ENCODE measurements at regions not wholly inside any gene's neighbourhood (a gene's known extent, or its start where the extent isn't known, plus 50 kb on each side); places are given as distances from the start of the nearest gene placed in this dataset.

DNA sequence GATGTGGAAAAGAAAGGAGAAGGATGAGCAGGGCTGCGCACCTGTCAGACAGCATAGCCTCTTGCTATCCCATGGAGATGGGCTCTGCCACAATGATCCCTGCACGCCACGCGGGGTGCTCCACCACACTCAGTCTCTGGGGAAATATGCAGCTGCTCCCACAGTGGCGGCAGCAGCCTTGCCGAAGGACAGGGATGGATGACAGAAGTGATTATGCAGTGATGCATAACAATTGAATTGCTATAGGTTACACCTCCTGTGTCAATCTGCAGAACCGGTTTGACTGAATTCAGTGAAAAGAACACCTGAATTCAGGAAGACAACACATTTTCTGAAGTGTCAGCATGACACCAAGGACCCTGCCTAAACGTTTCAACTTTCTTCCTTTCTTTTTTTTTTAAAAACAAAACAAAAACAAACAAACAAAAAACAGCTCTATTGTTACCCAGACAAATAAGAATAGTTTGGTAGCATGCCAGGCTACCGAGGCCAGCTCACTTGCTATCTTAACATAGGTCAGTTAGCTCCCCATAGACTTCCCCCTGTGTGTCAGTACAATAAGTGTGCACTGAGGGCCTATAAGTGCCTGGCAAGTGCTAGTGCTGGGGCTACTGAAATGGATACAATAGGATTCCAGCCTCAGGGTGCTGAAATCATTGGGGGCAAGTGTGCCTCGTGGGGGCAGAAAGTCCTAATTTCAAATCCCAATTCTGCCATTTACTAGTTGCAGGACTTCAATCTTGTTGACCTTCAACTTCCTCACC, 127.6 kb upstream of the LMO4 start:
- Mint-ChIP-seq H3K27me3 (ENCODE audit: low read depth) (peaks cover 32% of the 10 kb centered on the region), H3K36me3 (ENCODE audit: low read depth) (no peaks in the 10 kb centered on the region), H3K4me3 (ENCODE audit: low read depth) (no peak overlapping the region), H3K27ac (no peak overlapping the region), H3K9me3 (no peaks in the 10 kb centered on the region), H3K4me1 (ENCODE audit: low read depth) (peaks cover 28% of the 10 kb centered on the region)
- intact Hi-C loops (cut with micrococcal nuclease): no loop called here
- no peak for DNase-seq (ENCODE audit: low spot score)

DNA sequence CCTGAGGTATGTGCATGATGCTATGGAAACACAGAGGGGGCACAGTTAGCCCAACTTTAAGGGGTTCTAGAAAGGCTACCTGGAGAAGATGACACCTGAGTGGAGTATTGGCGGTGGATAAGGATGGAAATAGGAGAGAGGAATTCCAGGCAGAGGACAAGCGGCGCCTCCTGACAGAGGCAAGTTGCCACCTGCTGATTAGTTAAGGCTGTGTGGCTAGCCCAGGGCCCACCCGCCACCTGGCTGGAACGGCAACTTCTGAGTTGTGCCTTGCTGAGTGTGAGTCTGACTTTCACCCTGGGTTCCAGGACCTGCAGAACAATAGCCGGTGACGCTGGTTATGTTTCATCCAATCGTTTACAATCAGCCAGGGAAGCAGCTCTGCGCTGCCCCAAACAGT, 126.9 kb upstream of the LMO4 start:
- intact Hi-C loops (cut with micrococcal nuclease): loop anchor here (2.0 kb wide), 1 partner anchor 51 kb away; no protein-coding TSS in a partner anchor
- Mint-ChIP-seq H3K27ac (no peak overlapping the region), H3K9me3 (no peaks in the 10 kb centered on the region), H3K4me1 (ENCODE audit: low read depth) (peaks cover 28% of the 10 kb centered on the region), H3K27me3 (ENCODE audit: low read depth) (peaks cover 35% of the 10 kb centered on the region), H3K4me3 (ENCODE audit: low read depth) (no peak overlapping the region), H3K36me3 (ENCODE audit: low read depth) (no peaks in the 10 kb centered on the region)
- DNase-seq (ENCODE audit: low spot score): no peak

DNA sequence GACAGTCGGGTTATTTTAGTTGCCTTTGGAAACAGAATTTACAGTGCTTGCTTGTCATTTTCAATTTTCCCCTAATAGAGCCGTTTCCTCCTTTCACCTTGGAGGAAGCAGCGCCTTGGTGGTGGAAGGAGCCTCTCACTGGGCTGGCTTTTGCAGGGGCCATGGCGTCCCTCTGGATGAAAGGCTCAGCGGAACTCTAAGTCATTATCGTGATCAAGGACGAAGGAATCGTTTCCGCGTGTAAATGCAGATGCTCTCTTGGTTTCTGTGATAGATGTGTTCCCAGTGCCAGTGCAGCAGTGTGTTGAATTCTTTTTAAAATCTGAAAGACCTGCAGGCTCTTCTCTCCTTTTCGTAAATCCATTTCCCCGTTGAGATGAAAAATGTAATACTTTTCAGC, 126.2 kb upstream of the LMO4 start:
- H3K9me3 Mint-ChIP-seq: no peaks in the 10 kb centered on the region
- H3K4me3 Mint-ChIP-seq (ENCODE audit: low read depth): peak overlapping the region; percentile 18
- H3K4me1 Mint-ChIP-seq (ENCODE audit: low read depth): peaks cover 26% of the 10 kb centered on the region
- intact Hi-C loops (cut with micrococcal nuclease): loop anchor here (2.0 kb wide), 1 partner anchor 52 kb away; no protein-coding TSS in a partner anchor
- no peak for DNase-seq (ENCODE audit: low spot score)
- no peaks in the 10 kb centered on the region for H3K36me3 Mint-ChIP-seq (ENCODE audit: low read depth)
- H3K27me3 Mint-ChIP-seq (ENCODE audit: low read depth): peaks cover 38% of the 10 kb centered on the region
- H3K27ac Mint-ChIP-seq: no peak overlapping the region

DNA sequence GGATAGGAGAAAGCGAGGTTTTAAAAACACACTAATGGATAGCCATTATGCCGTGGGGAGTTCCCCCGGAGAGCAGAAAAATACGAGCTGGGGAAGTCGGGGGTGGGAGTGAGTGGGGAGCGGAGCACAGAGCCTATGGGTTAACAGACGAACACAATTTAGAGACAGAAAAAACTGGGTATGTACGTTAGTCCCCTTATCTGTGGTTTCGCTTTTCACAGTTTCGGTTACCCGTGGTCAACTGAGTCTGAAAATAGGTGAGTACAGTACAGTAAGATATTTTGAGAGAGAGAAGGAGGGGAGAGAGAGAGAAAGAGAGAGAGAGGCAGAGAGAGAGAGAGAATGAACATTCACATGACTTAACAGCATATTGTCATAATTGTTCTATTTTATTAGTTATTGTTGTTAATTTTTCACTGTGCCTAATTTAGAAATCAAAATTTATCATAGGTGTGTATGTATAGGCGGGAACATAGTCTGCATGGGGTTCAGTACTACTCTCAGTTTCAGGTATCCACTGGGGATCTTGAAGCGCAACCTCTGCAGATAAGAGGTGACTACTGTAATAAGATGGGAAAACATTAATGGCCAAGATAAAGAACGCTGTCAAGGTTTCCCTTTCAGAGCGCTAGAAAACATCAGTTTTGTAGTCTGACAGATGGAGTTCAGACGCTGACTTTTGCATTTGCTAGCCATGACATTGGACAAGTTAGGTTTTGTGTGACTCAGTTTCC, 125.6 kb upstream of the LMO4 start:
- no peaks in the 10 kb centered on the region for H3K36me3 Mint-ChIP-seq (ENCODE audit: low read depth)
- no peak overlapping the region for H3K27ac Mint-ChIP-seq
- no peak for DNase-seq (ENCODE audit: low spot score)
- peaks cover 24% of the 10 kb centered on the region for H3K4me1 Mint-ChIP-seq (ENCODE audit: low read depth)
- peaks cover 37% of the 10 kb centered on the region for H3K27me3 Mint-ChIP-seq (ENCODE audit: low read depth)
- H3K4me3 Mint-ChIP-seq (ENCODE audit: low read depth): peak overlapping the region; percentile 18
- H3K9me3 Mint-ChIP-seq: no peaks in the 10 kb centered on the region
- intact Hi-C loops (cut with micrococcal nuclease): loop anchor here (2.0 kb wide), 1 partner anchor 52 kb away; no protein-coding TSS in a partner anchor

DNA sequence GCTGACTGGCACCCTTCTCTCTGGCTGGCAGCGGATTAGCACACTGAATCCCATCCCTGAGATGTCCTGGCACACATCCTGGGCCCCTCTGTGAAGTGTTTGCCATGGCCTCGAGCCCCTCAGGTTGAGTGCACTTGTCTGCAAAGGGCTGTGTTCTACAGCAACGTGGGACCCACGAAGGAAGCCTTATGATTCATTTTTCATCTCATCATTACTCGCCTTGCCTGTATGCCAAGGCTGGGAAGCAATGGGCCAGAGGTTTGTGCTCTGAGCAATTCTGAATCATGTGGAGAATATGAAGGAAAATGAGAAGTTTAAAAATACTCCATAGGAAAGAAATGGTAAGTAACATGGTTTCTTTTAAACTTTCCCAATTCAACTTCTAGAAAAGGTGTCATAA, 124.8 kb upstream of the LMO4 start:
- no peaks in the 10 kb centered on the region for H3K36me3 Mint-ChIP-seq (ENCODE audit: low read depth)
- peaks cover 37% of the 10 kb centered on the region for H3K27me3 Mint-ChIP-seq (ENCODE audit: low read depth)

DNA sequence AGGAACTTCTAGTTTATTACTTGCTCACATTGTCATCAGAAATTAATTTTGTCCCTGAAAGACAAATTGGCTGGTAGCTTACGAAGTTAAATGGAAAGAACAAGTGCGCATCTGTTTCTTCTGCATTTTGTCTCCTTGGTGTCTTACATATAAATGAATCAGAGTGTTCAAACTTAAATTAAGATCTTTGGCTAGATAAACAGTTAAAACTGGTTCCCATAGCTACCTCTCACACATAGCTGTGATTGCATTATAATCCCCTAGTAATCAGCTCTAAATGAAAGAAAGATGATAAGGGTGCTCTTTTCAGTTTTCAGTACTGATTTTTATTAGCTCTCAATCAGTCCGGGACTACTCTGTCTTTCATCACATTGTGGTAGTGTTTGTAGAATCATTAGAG, 124.2 kb upstream of the LMO4 start:
- no peak overlapping the region for H3K4me3 Mint-ChIP-seq (ENCODE audit: low read depth)
- intact Hi-C loops (cut with micrococcal nuclease): no loop called here
- H3K36me3 Mint-ChIP-seq (ENCODE audit: low read depth): no peaks in the 10 kb centered on the region
- no peak overlapping the region for H3K27ac Mint-ChIP-seq
- no peak for DNase-seq (ENCODE audit: low spot score)
- peaks cover 34% of the 10 kb centered on the region for H3K27me3 Mint-ChIP-seq (ENCODE audit: low read depth)
- H3K4me1 Mint-ChIP-seq (ENCODE audit: low read depth): peaks cover 24% of the 10 kb centered on the region
- no peaks in the 10 kb centered on the region for H3K9me3 Mint-ChIP-seq

More for the DNA sequence above, 124.8 kb upstream of the LMO4 start:
- Mint-ChIP-seq H3K9me3 (no peaks in the 10 kb centered on the region), H3K4me1 (ENCODE audit: low read depth) (peaks cover 24% of the 10 kb centered on the region), H3K4me3 (ENCODE audit: low read depth) (no peak overlapping the region), H3K27ac (no peak overlapping the region)
- intact Hi-C loops (cut with micrococcal nuclease): loop anchor here (2.0 kb wide), 1 partner anchor 53 kb away; no protein-coding TSS in a partner anchor
- DNase-seq (ENCODE audit: low spot score): no peak

DNA sequence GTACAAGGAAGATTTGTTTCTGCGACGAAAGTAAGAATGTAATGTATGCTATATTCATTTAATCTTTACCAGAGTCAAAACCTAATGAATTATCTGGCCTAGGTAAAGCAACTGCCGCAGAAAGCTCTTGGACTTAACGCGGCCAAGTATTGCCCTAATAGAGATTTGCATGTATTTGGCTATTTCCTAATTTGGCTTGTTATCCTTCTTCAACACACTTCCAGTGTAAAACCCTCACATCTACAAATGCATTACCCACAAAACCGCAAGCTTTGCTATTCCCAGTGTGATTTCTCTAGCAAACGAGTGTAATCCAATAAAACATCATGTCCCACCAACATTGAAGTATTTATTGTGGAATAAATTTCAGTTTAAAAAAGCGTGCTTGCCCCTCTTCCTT, 123.8 kb upstream of the LMO4 start:
- Mint-ChIP-seq H3K9me3 (no peaks in the 10 kb centered on the region), H3K4me3 (ENCODE audit: low read depth) (no peak overlapping the region), H3K4me1 (ENCODE audit: low read depth) (peaks cover 24% of the 10 kb centered on the region), H3K36me3 (ENCODE audit: low read depth) (no peaks in the 10 kb centered on the region), H3K27me3 (ENCODE audit: low read depth) (peaks cover 31% of the 10 kb centered on the region), H3K27ac (no peak overlapping the region)
- intact Hi-C loops (cut with micrococcal nuclease): no loop called here
- DNase-seq (ENCODE audit: low spot score): no peak

DNA sequence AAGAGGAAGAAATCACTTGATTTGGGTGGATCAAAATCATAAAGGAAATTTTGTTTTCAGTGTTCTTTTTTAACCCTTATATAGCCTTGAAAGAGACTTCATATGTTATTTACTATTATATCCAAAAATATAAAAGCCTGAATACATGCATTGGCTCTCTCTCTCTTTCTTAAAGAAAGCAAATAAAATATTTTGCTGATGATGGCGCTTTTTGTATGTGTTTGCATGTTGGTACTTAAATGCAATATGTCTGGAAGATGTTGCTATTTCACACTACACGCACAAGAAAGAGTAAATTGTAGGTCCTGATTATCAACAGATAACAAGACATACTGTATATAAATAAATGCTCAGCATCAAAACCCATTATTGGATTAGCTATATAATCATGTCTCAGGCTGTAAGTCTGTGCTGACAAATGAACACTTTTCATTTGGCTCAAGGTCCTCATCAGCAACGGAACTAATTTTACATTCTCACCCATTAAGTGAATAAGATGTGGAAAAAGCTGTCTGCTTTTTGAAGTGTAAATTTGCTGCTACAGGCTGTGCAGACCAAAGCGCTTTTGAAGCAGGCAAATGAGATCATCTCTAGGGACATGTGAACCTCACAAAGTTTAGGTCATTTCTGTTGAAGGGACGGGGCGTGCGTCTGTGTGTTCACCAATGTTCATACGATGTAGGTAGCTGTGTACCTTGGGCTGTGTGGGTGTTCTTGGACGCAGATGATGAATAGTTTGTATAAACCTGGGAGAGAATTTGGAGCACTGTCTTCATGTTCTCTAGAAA, 122.4 kb upstream of the LMO4 start:
- Mint-ChIP-seq H3K36me3 (ENCODE audit: low read depth) (no peaks in the 10 kb centered on the region), H3K27me3 (ENCODE audit: low read depth) (peaks cover 24% of the 10 kb centered on the region), H3K27ac (no peak overlapping the region), H3K4me3 (ENCODE audit: low read depth) (no peak overlapping the region), H3K9me3 (no peaks in the 10 kb centered on the region), H3K4me1 (ENCODE audit: low read depth) (peaks cover 24% of the 10 kb centered on the region)
- intact Hi-C loops (cut with micrococcal nuclease): no loop called here
- DNase-seq (ENCODE audit: low spot score): no peak

DNA sequence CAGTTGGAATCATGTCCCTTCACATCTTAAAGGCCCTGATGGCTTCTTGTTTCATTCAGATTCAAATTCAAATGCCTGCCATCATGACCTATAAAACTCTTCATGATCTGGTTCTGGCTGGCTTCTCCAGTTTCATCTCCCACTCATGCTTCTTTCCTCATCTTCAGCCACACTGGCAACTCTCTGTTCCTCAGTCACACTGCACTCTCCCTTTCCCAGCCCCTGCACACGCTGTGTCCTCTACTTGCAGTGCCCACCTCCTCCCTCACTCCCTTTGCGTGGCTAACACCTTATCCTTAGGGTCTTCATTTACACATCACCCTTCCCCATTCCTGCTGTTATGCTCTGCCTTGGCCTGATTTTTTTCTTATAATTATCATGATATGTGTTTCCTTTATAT, 120.6 kb upstream of the LMO4 start:
- H3K9me3 Mint-ChIP-seq: no peaks in the 10 kb centered on the region
- no peaks in the 10 kb centered on the region for H3K36me3 Mint-ChIP-seq (ENCODE audit: low read depth)
- peaks cover 19% of the 10 kb centered on the region for H3K27me3 Mint-ChIP-seq (ENCODE audit: low read depth)
- no peak for DNase-seq (ENCODE audit: low spot score)
- H3K4me3 Mint-ChIP-seq (ENCODE audit: low read depth): no peak overlapping the region
- H3K4me1 Mint-ChIP-seq (ENCODE audit: low read depth): peaks cover 14% of the 10 kb centered on the region
- no peak overlapping the region for H3K27ac Mint-ChIP-seq
- intact Hi-C loops (cut with micrococcal nuclease): no loop called here

DNA sequence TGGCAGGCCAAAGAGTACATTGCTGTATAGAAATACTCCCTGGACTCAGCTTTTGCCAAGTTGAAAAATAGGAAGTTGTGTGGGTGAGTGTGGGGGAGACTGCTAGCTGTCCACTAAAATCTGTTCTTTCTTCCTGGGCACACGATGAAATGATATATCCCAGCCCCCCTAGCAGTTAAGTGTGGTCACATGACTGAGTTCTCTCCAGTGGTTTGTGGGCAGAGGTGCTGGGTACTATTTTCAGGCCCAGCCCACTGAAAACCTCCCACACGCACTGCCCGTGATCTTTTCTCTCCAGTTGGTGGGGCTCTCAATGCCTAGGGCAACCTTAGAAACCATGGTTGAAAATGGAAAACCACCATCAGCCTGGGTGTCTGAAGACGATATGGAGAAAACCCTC, 119.7 kb upstream of the LMO4 start:
- intact Hi-C loops (cut with micrococcal nuclease): no loop called here
- Mint-ChIP-seq H3K27me3 (ENCODE audit: low read depth) (peaks cover 16% of the 10 kb centered on the region), H3K36me3 (ENCODE audit: low read depth) (no peaks in the 10 kb centered on the region)

DNA sequence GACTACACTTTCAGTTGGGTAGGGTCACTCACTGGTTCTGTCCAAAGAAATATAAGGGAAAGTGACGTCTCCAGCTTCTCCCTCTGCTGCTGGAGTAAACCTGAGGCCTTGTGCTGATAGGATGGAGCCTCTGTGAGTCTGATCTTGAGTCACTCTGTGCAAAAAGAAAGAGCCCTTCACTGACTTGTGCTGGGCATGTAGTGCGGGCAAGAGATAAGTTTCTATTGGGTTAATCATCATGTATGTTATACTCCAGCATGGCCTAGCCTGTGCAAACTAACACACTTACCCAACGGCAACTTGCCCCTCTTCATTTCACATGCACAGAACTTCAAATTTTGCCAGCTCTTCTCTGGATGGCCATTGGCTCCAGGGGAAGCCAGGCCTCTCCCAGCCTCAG, 118.5 kb upstream of the LMO4 start:
- Mint-ChIP-seq H3K27me3 (ENCODE audit: low read depth) (peaks cover 7% of the 10 kb centered on the region), H3K27ac (no peak overlapping the region), H3K9me3 (peaks cover 5% of the 10 kb centered on the region), H3K4me3 (ENCODE audit: low read depth) (no peak overlapping the region), H3K4me1 (ENCODE audit: low read depth) (no peaks in the 10 kb centered on the region), H3K36me3 (ENCODE audit: low read depth) (no peaks in the 10 kb centered on the region)
- DNase-seq (ENCODE audit: low spot score): no peak
- intact Hi-C loops (cut with micrococcal nuclease): no loop called here

More for the DNA sequence above, 119.7 kb upstream of the LMO4 start:
- H3K4me3 Mint-ChIP-seq (ENCODE audit: low read depth): no peak overlapping the region
- peaks cover 8% of the 10 kb centered on the region for H3K4me1 Mint-ChIP-seq (ENCODE audit: low read depth)
- H3K9me3 Mint-ChIP-seq: no peaks in the 10 kb centered on the region
- no peak for DNase-seq (ENCODE audit: low spot score)
- no peak overlapping the region for H3K27ac Mint-ChIP-seq

DNA sequence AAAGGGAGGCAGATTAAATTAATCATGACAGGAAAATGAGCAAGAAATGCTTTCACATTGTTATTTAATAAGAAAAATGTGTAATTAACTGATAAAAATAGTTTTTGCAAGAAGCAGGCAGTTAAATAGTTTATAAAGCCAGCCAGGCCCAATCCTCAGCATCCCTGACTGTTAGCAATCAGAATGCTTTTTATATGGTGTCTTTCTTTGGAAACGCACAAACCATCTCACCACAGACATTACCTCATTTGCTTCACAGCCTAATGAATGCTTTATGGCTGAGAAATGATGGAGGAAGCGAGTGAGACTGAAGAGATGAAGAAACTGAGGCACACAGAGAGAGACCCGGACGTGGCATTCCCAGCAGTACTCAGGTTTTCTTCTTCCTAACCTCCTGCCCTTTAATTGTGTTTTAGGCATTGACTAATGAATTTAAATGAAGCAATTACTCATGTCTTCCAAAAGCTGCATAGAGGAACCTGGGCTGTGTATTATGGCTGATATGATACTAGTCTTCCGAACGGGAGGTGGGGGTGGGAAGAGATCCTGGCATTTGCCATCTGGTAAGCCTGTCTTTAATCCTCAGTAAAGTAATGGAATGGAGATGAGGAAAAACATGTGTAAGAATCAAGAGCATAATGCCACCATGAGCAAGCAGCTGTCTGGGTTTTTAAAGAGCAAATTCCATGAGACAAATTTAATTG, 116.1 kb upstream of the LMO4 start:
- Mint-ChIP-seq H3K9me3 (peaks cover 14% of the 10 kb centered on the region), H3K27me3 (ENCODE audit: low read depth) (no peaks in the 10 kb centered on the region), H3K27ac (no peak overlapping the region), H3K4me1 (ENCODE audit: low read depth) (no peaks in the 10 kb centered on the region), H3K4me3 (ENCODE audit: low read depth) (no peak overlapping the region), H3K36me3 (ENCODE audit: low read depth) (no peaks in the 10 kb centered on the region)
- intact Hi-C loops (cut with micrococcal nuclease): no loop called here
- DNase-seq (ENCODE audit: low spot score): no peak
